ENCODE measurements at regions not wholly inside any gene's neighbourhood (a gene's known extent, or its start where the extent isn't known, plus 50 kb on each side); places are given as distances from the start of the nearest gene placed in this dataset.

GRCh38 chr1:4150262-4150661, 250.2 kb upstream of the C1orf174 start:
- FAIRE-seq (no peak), DNase-seq (ENCODE audit: insufficient read length, low spot score) (no peak)

GRCh38 chr1:4152266-4152665, 252.2 kb upstream of the C1orf174 start:
- DNase-seq (ENCODE audit: insufficient read length, low spot score), result no peak
- no peak for TF ChIP-seq POLR2A (IDR thresholded peaks at IDR 0.05; ENCODE audit: low read depth, low read length)

More at GRCh38 chr1:4150262-4150661, 250.2 kb upstream of the C1orf174 start:
- TF ChIP-seq POLR2A (IDR thresholded peaks at IDR 0.05; ENCODE audit: low read depth, low read length), result no peak

GRCh38 chr1:4153571-4153970, 253.5 kb upstream of the C1orf174 start:
- no peak for TF ChIP-seq POLR2A (IDR thresholded peaks at IDR 0.05; ENCODE audit: low read depth, low read length)
- FAIRE-seq (no peak), DNase-seq (ENCODE audit: insufficient read length, low spot score) (no peak)

More at GRCh38 chr1:4152266-4152665, 252.2 kb upstream of the C1orf174 start:
- FAIRE-seq, result no peak

DNA sequence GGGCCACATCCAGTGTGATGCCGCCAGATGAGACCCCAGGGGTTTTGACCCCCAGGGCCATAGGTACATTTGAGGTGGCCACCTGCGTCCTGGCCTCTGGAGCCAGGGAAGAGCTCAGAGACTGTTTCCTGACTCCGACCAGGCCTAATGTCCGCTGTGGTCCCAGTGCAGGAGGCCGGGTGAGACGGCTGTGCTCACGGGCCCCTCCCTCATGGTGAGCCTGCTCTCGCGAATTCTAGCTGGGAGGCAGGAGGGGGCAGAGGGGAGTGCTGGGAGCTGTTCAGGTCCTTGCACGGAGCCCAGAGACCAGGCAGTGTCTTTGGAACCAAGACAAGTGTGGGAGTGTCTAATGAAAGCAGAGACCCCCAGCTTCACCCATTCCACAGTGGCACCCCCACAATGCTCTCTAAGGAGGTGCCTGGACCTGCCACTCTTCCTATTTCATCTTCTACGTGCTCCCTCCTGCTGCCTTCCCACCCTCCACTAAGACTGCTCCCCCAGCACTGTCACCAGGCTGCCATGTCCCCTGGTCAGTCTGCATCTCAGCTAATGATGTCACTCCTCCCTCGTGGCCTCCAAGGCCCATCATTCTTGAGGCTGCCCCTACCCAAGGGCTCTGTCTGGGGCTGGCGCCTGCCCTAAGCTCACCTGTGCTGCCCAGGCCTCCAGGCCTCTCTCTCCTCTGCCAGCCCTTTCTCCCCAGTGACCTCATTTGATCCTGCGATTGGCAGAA, 256.3 kb upstream of the C1orf174 start:
- no peak for FAIRE-seq
- no peak for DNase-seq (ENCODE audit: insufficient read length, low spot score)
- no peak for TF ChIP-seq POLR2A (IDR thresholded peaks at IDR 0.05; ENCODE audit: low read depth, low read length)

- DNase-seq (ENCODE audit: insufficient read length, low spot score) (no peak), FAIRE-seq (no peak)
- TF ChIP-seq POLR2A (IDR thresholded peaks at IDR 0.05; ENCODE audit: low read depth, low read length), result no peak
Measured at GRCh38 chr1:4160181-4160580, 260.1 kb upstream of the C1orf174 start.

DNA sequence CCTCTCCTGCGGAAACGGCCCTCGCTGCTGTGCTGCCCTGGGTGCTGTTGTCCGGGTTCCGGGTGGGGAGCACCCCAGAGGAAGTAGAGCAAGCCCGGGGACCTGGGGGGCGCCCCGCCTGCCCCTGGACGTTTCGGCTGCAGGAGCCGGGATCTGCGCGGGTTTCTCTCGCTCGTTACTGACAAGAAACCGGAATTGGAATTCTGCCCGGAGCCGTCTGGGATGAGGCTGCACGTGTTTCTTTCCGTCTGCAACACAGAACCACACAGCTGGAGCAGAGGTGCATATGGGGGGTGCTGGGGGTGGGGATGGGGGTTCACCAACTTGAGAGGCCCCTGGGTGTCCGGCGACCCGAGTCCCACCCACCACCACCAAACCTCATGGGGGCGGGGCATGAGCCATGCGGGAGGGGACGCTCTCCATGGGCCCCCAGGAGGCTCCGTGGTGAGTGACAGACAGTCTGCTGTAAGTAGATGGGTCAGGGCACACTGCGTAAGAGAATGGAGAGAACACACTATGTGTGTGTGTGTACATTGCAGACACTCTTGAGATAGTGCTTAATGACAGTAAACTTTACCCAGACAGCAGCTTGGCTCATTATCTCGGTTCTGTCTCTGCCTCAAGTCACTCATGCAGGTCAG, 261.4 kb upstream of the C1orf174 start:
- DNase-seq (ENCODE audit: insufficient read length, low spot score) (no peak), FAIRE-seq (no peak)
- TF ChIP-seq POLR2A (IDR thresholded peaks at IDR 0.05; ENCODE audit: low read depth, low read length), result no peak

- no peak for DNase-seq (ENCODE audit: insufficient read length, low spot score)
- FAIRE-seq, result no peak
- TF ChIP-seq POLR2A (IDR thresholded peaks at IDR 0.05; ENCODE audit: low read depth, low read length), result no peak
Measured at GRCh38 chr1:4164965-4165364, 264.9 kb upstream of the C1orf174 start.

- FAIRE-seq (no peak), DNase-seq (ENCODE audit: insufficient read length, low spot score) (no peak)
- no peak for TF ChIP-seq POLR2A (IDR thresholded peaks at IDR 0.05; ENCODE audit: low read depth, low read length)
Measured at GRCh38 chr1:4165686-4166300, 265.7 kb upstream of the C1orf174 start.

DNA sequence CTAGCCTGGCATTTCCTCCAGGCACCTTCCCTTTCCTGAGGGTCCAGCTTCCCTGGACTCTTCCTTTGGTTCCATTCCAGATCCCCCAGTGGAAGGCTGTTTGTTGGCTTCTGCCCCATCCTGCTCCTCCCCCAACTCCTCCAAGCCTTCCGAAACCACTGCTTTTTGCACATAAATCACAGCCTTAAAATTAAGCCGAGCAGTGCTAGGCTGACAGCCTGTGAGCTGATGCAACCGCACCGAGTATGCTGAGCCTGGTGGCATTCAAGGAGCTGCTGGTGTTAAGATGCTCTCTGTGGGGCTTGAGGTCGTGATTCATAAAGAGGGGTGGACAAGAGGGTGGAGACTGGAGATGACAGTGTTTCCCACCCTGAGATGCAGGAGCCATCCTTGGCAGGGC, 266.6 kb upstream of the C1orf174 start:
- no peak for TF ChIP-seq POLR2A (IDR thresholded peaks at IDR 0.05; ENCODE audit: low read depth, low read length)
- FAIRE-seq, result no peak
- no peak for DNase-seq (ENCODE audit: insufficient read length, low spot score)

DNA sequence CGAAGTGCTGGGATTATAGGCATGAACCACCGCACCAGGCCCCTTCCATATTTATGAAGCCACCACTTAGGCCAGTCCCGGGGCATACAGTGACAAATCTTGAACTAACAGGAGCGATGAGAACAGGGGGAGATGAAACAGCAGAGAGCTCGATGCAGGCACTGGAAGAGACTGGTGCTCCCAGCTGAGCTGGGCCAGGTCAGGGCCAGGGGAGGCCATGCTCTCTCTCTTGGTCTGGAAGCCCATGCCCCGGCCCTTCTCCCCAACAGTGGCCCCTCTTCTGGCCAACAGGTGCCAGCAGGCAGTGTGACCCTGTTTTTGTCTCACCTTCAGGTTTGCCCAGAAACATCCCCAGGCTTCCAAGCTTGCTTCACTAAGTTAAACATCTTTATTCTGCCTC, 269.9 kb upstream of the C1orf174 start:
- FAIRE-seq (no peak), DNase-seq (ENCODE audit: insufficient read length, low spot score) (no peak)
- TF ChIP-seq POLR2A (IDR thresholded peaks at IDR 0.05; ENCODE audit: low read depth, low read length), result no peak

DNA sequence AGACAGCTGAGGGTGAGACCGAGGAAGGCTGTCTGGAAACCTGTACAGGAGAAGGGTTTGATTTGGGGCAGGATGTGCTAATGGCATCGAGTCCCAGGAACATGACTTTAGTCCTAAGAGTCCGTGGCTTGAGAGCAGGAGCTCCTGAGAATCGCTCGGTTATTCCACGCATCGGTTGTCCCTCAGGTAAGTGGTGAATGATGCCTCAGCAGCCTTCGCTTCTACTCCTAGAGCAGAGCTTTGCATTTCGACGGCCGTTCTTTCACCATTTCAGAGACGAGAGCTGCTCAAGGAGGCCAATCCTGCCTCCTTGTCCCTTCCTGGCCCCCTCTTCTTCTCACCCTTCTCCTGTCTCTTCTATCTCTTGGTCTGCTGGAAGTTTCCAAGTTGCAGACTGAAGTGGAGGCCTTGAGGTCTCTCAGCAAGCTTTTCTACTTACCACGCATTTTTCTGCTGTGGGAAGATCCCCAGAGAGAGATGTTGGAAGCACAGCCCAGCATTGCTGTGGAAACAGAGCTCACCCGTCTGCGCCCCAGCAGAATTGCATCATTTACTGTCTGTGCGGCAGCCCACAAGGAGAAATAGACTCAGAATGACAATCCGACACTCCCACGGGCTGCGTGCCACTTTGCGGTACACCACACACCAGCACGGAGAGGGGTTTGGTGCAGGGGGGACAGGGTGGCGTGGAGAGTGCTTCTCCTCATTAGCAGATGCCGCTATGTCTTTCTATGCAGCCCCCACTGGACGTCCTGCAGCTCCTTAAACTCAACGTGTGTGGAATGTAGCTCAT, 270.7 kb upstream of the C1orf174 start:
- no peak for TF ChIP-seq POLR2A (IDR thresholded peaks at IDR 0.05; ENCODE audit: low read depth, low read length)
- DNase-seq (ENCODE audit: insufficient read length, low spot score) (no peak), FAIRE-seq (no peak)

- FAIRE-seq, result no peak
- DNase-seq (ENCODE audit: insufficient read length, low spot score), result no peak
- TF ChIP-seq POLR2A (IDR thresholded peaks at IDR 0.05; ENCODE audit: low read depth, low read length), result no peak
Measured at GRCh38 chr1:4171480-4172450, 271.7 kb upstream of the C1orf174 start.
